Mammary epithelial cell (primary cell): ENCODE measurements at regions not wholly inside any gene's neighbourhood (a gene's known extent, or its start where the extent isn't known, plus 50 kb on each side); places are given as distances from the start of the nearest gene placed in this dataset.

Source experiments
- CTCF ChIP-seq, 2 donors: IDR thresholded peaks in 1 of 2; conservative IDR thresholded peaks in 1 of 2; 2 replicates each; pipeline ENCODE4 v1.5.1; 2011 to 2012; ENCODE audit warnings: inconsistent platforms in 2 of 2, low read length in 2 of 2, mild to moderate bottlenecking in 2 of 2, control low read depth in 1 of 2, low read depth in 1 of 2; ENCODE audit not compliant: insufficient read depth in 1 of 2; ENCODE audit errors: extremely low read depth in 1 of 2
- EZH2 ChIP-seq: IDR thresholded peaks from 2 replicates; pipeline ENCODE4 v1.6.1; 2012; ENCODE audit warnings: low read length, inconsistent platforms, borderline replicate concordance

- TF ChIP-seq CTCF (conservative IDR thresholded peaks at IDR 0.05 in 1 of 2, IDR thresholded peaks at IDR 0.05 in 1 of 2; ENCODE audit: extremely low read depth in 1 of 2, insufficient read depth in 1 of 2, low read depth in 1 of 2, low read length in 2 of 2): no peak
- TF ChIP-seq EZH2: no peak
Measured at GRCh38 chr2:236674646-236675045, 105.0 kb downstream of the ACKR3 start.
